A673 (cell line): ENCODE measurements at regions not wholly inside any gene's neighbourhood (a gene's known extent, or its start where the extent isn't known, plus 50 kb on each side); places are given as distances from the start of the nearest gene placed in this dataset.
A peak's percentile ranks its signal among the peaks of the same experiment; 100 is the strongest.

ENCODE experiments used
- BruUV-seq: library from RNA; stranded (reverse); fragments of 400-500 nt; replicated peaks from 2 replicates; lab custom pipeline; 2021; lab: Mats Ljungman, UMichigan
- CTCF ChIA-PET: fragments of 300-600 bp; sonication (Branson Sonifier 250); formaldehyde crosslinking; loops from one replicate; lab custom pipeline; 2022; ENCODE audit warnings: antibody characterized with exemption; lab: Charles Lee
- POLR2A ChIA-PET: fragments of 300-600 bp; sonication (Branson Sonifier 250); formaldehyde crosslinking; loops from one replicate; lab custom pipeline; 2022; ENCODE audit warnings: antibody characterized with exemption; ENCODE audit not compliant: low non-redundant PET; lab: Charles Lee
- DNase-seq: peaks from one replicate; pipeline ENCODE4 v3.0.0-alpha.2; 2015; ENCODE audit warnings: low spot score
- H3K27ac ChIP-seq: fragments of 200-600 bp; sonication (generic); 2 replicates; pipeline ENCODE4 v1.5.1; 2016; ENCODE audit warnings: mixed run types, low read depth, mild to moderate bottlenecking, mixed read lengths, antibody characterized with exemption, low read length; ENCODE audit not compliant: poor library complexity, severe bottlenecking
- H3K27me3 ChIP-seq: fragments of 200-600 bp; sonication (generic); replicated peaks from 2 replicates; pipeline ENCODE4 v1.6.1; 2017; ENCODE audit warnings: mixed run types, low read depth, mild to moderate bottlenecking, mixed read lengths, antibody characterized with exemption, low read length; ENCODE audit not compliant: insufficient read depth, poor library complexity
- H3K36me3 ChIP-seq: fragments of 200-600 bp; sonication (generic); 2 replicates; pipeline ENCODE4 v1.6.1; 2016; ENCODE audit warnings: mixed run types, mild to moderate bottlenecking, mixed read lengths, antibody characterized with exemption, low read length; ENCODE audit not compliant: insufficient read depth, poor library complexity, severe bottlenecking
- H3K4me1 ChIP-seq: fragments of 200-600 bp; sonication (generic); 2 replicates; pipeline ENCODE4 v1.6.1; 2017; ENCODE audit warnings: mixed run types, mild to moderate bottlenecking, mixed read lengths, antibody characterized with exemption, low read length; ENCODE audit not compliant: insufficient read depth, poor library complexity, severe bottlenecking
- H3K4me3 ChIP-seq: fragments of 200-600 bp; sonication (generic); 2 replicates; pipeline ENCODE4 v1.5.1; 2016; ENCODE audit warnings: low read depth, mixed run types, mild to moderate bottlenecking, mixed read lengths, low read length; ENCODE audit not compliant: poor library complexity, severe bottlenecking
- H3K9me3 ChIP-seq: fragments of 200-600 bp; sonication (generic); 2 replicates; pipeline ENCODE4 v1.6.1; 2016; ENCODE audit warnings: mixed run types, low read depth, mild to moderate bottlenecking, mixed read lengths, antibody characterized with exemption, low read length; ENCODE audit not compliant: poor library complexity, severe bottlenecking
- CTCF ChIP-seq: fragments of 300-800, 200-600 bp; sonication (generic); conservative IDR thresholded peaks from 2 replicates; pipeline ENCODE4 v1.5.1; 2017; ENCODE audit warnings: low read depth, mild to moderate bottlenecking, antibody characterized with exemption, low read length, moderate library complexity, mixed read lengths
- EZH2 ChIP-seq: fragments of 200-600 bp; sonication (generic); IDR thresholded peaks from 2 replicates; pipeline ENCODE4 v1.6.1; 2017; ENCODE audit warnings: borderline replicate concordance, low read depth, mild to moderate bottlenecking, mixed read lengths, antibody characterized with exemption, low read length; ENCODE audit not compliant: poor library complexity, severe bottlenecking
- intact Hi-C: fragments of 100-400 bp; cut with micrococcal nuclease; formaldehyde crosslinking; loops from one replicate; pipeline ENCODE4 v1.10.0; 2022; ENCODE audit not compliant: unreplicated experiment

GRCh38 chr6:43912116-43912577, 142.1 kb downstream of the VEGFA start:
- POLR2A ChIA-PET = no interaction called here
- TF ChIP-seq CTCF (no peak), EZH2 (no peak)
- no peak overlapping the region for H3K27ac ChIP-seq
- H3K27me3 ChIP-seq = no peaks in the 10 kb centered on the region
- H3K36me3 ChIP-seq = no peaks in the 10 kb centered on the region
- CTCF ChIA-PET = no interaction called here
- no peak for DNase-seq
- no peak overlapping the region for H3K4me3 ChIP-seq
- no TSS peak for BruUV-seq
- H3K9me3 ChIP-seq = no peaks in the 10 kb centered on the region
- H3K4me1 ChIP-seq = peaks cover 22% of the 10 kb centered on the region
- intact Hi-C loops = no loop called here

GRCh38 chr6:43911354-43912115, 141.5 kb downstream of the VEGFA start:
- no peak for DNase-seq
- BruUV-seq = no TSS peak
- H3K9me3 ChIP-seq = no peaks in the 10 kb centered on the region
- peak overlapping the region; percentile 67 for H3K27ac ChIP-seq
- no peaks in the 10 kb centered on the region for H3K36me3 ChIP-seq
- peaks cover 16% of the 10 kb centered on the region for H3K4me1 ChIP-seq
- H3K27me3 ChIP-seq = no peaks in the 10 kb centered on the region
- ChIA-PET POLR2A (interaction anchor here (0.7 kb wide), 1 partner anchor 282 kb away, joined by 3 read pairs; no protein-coding TSS in a partner anchor), CTCF (no interaction called here)
- H3K4me3 ChIP-seq = no peak overlapping the region
- TF ChIP-seq EZH2 (no peak), CTCF (no peak)
- intact Hi-C loops = no loop called here

- H3K27me3 ChIP-seq = no peaks in the 10 kb centered on the region
- TF ChIP-seq CTCF (no peak), EZH2 (no peak)
- no peak overlapping the region for H3K4me3 ChIP-seq
- intact Hi-C loops = no loop called here
- no peaks in the 10 kb centered on the region for H3K9me3 ChIP-seq
- no peaks in the 10 kb centered on the region for H3K36me3 ChIP-seq
- peak overlapping the region; percentile 67 for H3K27ac ChIP-seq
- no TSS peak for BruUV-seq
- no peak for DNase-seq
- H3K4me1 ChIP-seq = peaks cover 12% of the 10 kb centered on the region
- ChIA-PET CTCF (no interaction called here), POLR2A (interaction anchor here (0.7 kb wide), 1 partner anchor 281 kb away, joined by 3 read pairs; no protein-coding TSS in a partner anchor)
Observed at GRCh38 chr6:43910638-43911353, 140.8 kb downstream of the VEGFA start.
